Fibroblast of lung (primary cell): ENCODE measurements at regions not wholly inside any gene's neighbourhood (a gene's known extent, or its start where the extent isn't known, plus 50 kb on each side); places are given as distances from the start of the nearest gene placed in this dataset.

Source experiments
- DNase-seq, 2 donors: peaks; one replicate each; pipeline versions ENCODE4 v3.0.0 to v3.0.0-alpha.2; 2010; ENCODE audit warnings: low read depth in 2 of 2
- H2AFZ ChIP-seq: 2 replicates; pipeline ENCODE4 v1.5.1; 2012; ENCODE audit warnings: low read length, control low read depth, inconsistent platforms
- H3K27ac ChIP-seq: 2 replicates; pipeline ENCODE4 v1.5.1; 2011; ENCODE audit warnings: low read length, control low read depth; ENCODE audit not compliant: insufficient read depth
- H3K27me3 ChIP-seq: 2 replicates; pipeline ENCODE4 v1.5.1; 2011; ENCODE audit warnings: mild to moderate bottlenecking, low read length; ENCODE audit not compliant: control insufficient read depth, insufficient read depth
- H3K36me3 ChIP-seq: 2 replicates; pipeline ENCODE4 v1.5.1; 2011; ENCODE audit warnings: low read length; ENCODE audit not compliant: control insufficient read depth, insufficient read depth
- H3K4me1 ChIP-seq: 2 replicates; pipeline ENCODE4 v1.5.1; 2011; ENCODE audit warnings: low read length; ENCODE audit not compliant: control insufficient read depth, insufficient read depth; ENCODE audit errors: extremely low read depth
- H3K4me2 ChIP-seq: 2 replicates; pipeline ENCODE4 v1.5.1; 2011; ENCODE audit warnings: low read length, control low read depth; ENCODE audit not compliant: insufficient read depth; ENCODE audit errors: extremely low read depth
- H3K4me3 ChIP-seq, 4 experiments: fragments of 200-600 bp in 1 of 4; sonication (generic) in 1 of 4; replicated peaks in 1 of 4; 2 replicates each; pipeline ENCODE4 v1.5.1; 2011 to 2016; ENCODE audit warnings: low read length in 4 of 4, low read depth in 3 of 4, mild to moderate bottlenecking in 3 of 4, control low read depth in 2 of 4, inconsistent platforms in 1 of 4, mixed read lengths in 1 of 4; ENCODE audit not compliant: insufficient read depth in 1 of 4; ENCODE audit errors: control extremely low read depth in 1 of 4
- H3K79me2 ChIP-seq: 2 replicates; pipeline ENCODE4 v1.5.1; 2012; ENCODE audit warnings: mild to moderate bottlenecking, low read length, inconsistent platforms; ENCODE audit not compliant: control insufficient read depth, insufficient read depth
- H3K9ac ChIP-seq: 2 replicates; pipeline ENCODE4 v1.5.1; 2011; ENCODE audit warnings: mild to moderate bottlenecking, low read length, control low read depth; ENCODE audit not compliant: insufficient read depth
- H3K9me3 ChIP-seq: 2 replicates; pipeline ENCODE4 v1.5.1; 2012; ENCODE audit warnings: low read depth, low read length; ENCODE audit not compliant: control insufficient read depth, insufficient read depth
- H4K20me1 ChIP-seq: 2 replicates; pipeline ENCODE4 v1.5.1; 2011; ENCODE audit warnings: low read length; ENCODE audit not compliant: control insufficient read depth, insufficient read depth; ENCODE audit errors: extremely low read depth
- CTCF ChIP-seq, 2 donors: IDR thresholded peaks in 1 of 2; conservative IDR thresholded peaks in 1 of 2; 1 replicate in 1 of 2; 2 replicates in 1 of 2; pipeline ENCODE4 v1.5.1; 2011 to 2012; ENCODE audit warnings: low read length in 2 of 2, control low read depth in 1 of 2, inconsistent platforms in 1 of 2, low read depth in 1 of 2, mild to moderate bottlenecking in 1 of 2
- EZH2 ChIP-seq: IDR thresholded peaks from 2 replicates; pipeline ENCODE4 v1.5.1; 2012; ENCODE audit warnings: low read length, control low read depth, mild to moderate bottlenecking; ENCODE audit errors: missing control alignments

GRCh38 chr5:153099328-153099727 lies 391.1 kb upstream of the GRIA1 start:
- Histone ChIP-seq H3K9me3 (no peaks in the 10 kb centered on the region), H3K4me3 (no peak overlapping the region), H3K4me2 (no peak overlapping the region), H3K9ac (no peak overlapping the region), H3K27ac (no peak overlapping the region), H3K79me2 (no peaks in the 10 kb centered on the region), H4K20me1 (no peaks in the 10 kb centered on the region), H3K4me1 (no peaks in the 10 kb centered on the region), H3K36me3 (no peaks in the 10 kb centered on the region), H3K27me3 (no peaks in the 10 kb centered on the region), H2AFZ (no peak overlapping the region)
- no peak for TF ChIP-seq CTCF (conservative IDR thresholded peaks at IDR 0.05 in 1 of 2, IDR thresholded peaks at IDR 0.05 in 1 of 2; ENCODE audit: low read depth in 1 of 2, low read length in 2 of 2)
- TF ChIP-seq EZH2, result no peak
- no peak for DNase-seq

GRCh38 chr5:153101235-153102180 lies 389.0 kb upstream of the GRIA1 start:
- H3K9me3 ChIP-seq, result no peaks in the 10 kb centered on the region
- H4K20me1 ChIP-seq, result no peaks in the 10 kb centered on the region
- no peak overlapping the region for H3K4me2 ChIP-seq
- H3K36me3 ChIP-seq, result no peaks in the 10 kb centered on the region
- no peak for TF ChIP-seq EZH2
- TF ChIP-seq CTCF (conservative IDR thresholded peaks at IDR 0.05 in 1 of 2, IDR thresholded peaks at IDR 0.05 in 1 of 2; ENCODE audit: low read depth in 1 of 2, low read length in 2 of 2), result no peak
- H3K79me2 ChIP-seq, result no peaks in the 10 kb centered on the region
- no peak overlapping the region for H3K9ac ChIP-seq
- no peak for DNase-seq
- H3K4me3 ChIP-seq, result no peak overlapping the region
- H3K27ac ChIP-seq, result no peak overlapping the region
- H3K27me3 ChIP-seq, result no peaks in the 10 kb centered on the region
- no peaks in the 10 kb centered on the region for H3K4me1 ChIP-seq
- no peak overlapping the region for H2AFZ ChIP-seq

GRCh38 chr5:153116916-153117315 lies 373.6 kb upstream of the GRIA1 start:
- H3K27me3 ChIP-seq, result no peaks in the 10 kb centered on the region
- no peak overlapping the region for H3K4me2 ChIP-seq
- DNase-seq, result no peak
- H3K36me3 ChIP-seq, result no peaks in the 10 kb centered on the region
- H3K9ac ChIP-seq, result no peak overlapping the region
- TF ChIP-seq CTCF (conservative IDR thresholded peaks at IDR 0.05 in 1 of 2, IDR thresholded peaks at IDR 0.05 in 1 of 2; ENCODE audit: low read depth in 1 of 2, low read length in 2 of 2) (no peak), EZH2 (no peak)
- no peak overlapping the region for H3K4me3 ChIP-seq
- no peak overlapping the region for H3K27ac ChIP-seq
- no peaks in the 10 kb centered on the region for H3K4me1 ChIP-seq
- H3K9me3 ChIP-seq, result no peaks in the 10 kb centered on the region
- H2AFZ ChIP-seq, result no peak overlapping the region
- no peaks in the 10 kb centered on the region for H4K20me1 ChIP-seq
- H3K79me2 ChIP-seq, result no peaks in the 10 kb centered on the region
